ENCODE measurements at regions not wholly inside any gene's neighbourhood (a gene's known extent, or its start where the extent isn't known, plus 50 kb on each side); places are given as distances from the start of the nearest gene placed in this dataset.

DNA sequence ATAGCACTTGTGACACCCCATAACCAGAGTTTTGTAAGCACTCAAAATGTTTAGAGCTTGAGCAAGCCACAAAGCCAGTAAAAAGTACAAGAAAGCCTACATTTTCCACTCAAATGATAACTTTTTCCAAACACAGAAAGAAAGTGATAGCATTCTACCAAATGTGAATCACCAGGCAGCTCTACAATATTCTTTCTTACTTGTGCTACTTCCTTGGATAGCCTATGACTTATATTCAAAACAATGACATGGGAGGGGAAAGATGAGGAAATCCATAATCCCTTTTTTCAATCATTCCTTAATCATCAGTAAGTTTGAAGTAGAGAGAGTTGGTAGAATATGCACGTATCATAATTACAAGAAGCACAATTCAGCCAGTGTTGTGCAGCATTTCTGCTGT, 650.8 kb upstream of the PCDH9 start:
- no peaks in the 10 kb centered on the region for H3K9me3 Mint-ChIP-seq (ENCODE audit: low read depth)
- H3K36me3 Mint-ChIP-seq (ENCODE audit: low read depth) = no peaks in the 10 kb centered on the region
- H3K27me3 Mint-ChIP-seq (ENCODE audit: low read depth) = no peaks in the 10 kb centered on the region
- H3K27ac Mint-ChIP-seq (ENCODE audit: unreplicated experiment) = no peak overlapping the region
- no peaks in the 10 kb centered on the region for H3K4me1 Mint-ChIP-seq (ENCODE audit: low read depth)
- no peak for DNase-seq (ENCODE audit: low spot score)
- TF ChIP-seq, protein P1, sequence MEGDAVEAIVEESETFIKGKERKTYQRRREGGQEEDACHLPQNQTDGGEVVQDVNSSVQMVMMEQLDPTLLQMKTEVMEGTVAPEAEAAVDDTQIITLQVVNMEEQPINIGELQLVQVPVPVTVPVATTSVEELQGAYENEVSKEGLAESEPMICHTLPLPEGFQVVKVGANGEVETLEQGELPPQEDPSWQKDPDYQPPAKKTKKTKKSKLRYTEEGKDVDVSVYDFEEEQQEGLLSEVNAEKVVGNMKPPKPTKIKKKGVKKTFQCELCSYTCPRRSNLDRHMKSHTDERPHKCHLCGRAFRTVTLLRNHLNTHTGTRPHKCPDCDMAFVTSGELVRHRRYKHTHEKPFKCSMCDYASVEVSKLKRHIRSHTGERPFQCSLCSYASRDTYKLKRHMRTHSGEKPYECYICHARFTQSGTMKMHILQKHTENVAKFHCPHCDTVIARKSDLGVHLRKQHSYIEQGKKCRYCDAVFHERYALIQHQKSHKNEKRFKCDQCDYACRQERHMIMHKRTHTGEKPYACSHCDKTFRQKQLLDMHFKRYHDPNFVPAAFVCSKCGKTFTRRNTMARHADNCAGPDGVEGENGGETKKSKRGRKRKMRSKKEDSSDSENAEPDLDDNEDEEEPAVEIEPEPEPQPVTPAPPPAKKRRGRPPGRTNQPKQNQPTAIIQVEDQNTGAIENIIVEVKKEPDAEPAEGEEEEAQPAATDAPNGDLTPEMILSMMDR (IDR thresholded peaks at IDR 0.05) = no peak
- H3K4me3 Mint-ChIP-seq (ENCODE audit: unreplicated experiment) = no peak overlapping the region

DNA sequence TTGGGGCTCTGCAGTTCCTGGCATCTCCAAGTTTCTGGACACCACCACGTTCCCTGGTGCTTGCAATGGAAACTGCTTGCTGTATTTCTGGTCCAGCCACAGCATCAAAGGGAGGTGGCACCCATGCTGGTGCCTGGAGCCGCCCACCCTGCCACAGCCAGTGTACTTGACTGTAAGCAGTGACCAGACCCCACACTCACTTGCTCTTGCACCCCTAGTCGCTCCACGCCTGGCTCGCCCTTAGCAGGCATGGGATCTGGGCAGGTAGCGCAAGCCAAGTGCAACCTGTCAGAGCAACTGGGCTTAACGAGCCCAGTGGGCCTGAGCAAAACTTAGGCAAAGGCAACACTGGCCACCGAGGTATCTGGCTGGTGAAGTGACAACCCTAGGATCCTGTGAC, 648.2 kb upstream of the PCDH9 start:
- Mint-ChIP-seq H3K9me3 (ENCODE audit: low read depth) (no peaks in the 10 kb centered on the region), H3K36me3 (ENCODE audit: low read depth) (no peaks in the 10 kb centered on the region), H3K4me3 (ENCODE audit: unreplicated experiment) (no peak overlapping the region), H3K27ac (ENCODE audit: unreplicated experiment) (no peak overlapping the region), H3K27me3 (ENCODE audit: low read depth) (no peaks in the 10 kb centered on the region), H3K4me1 (ENCODE audit: low read depth) (no peaks in the 10 kb centered on the region)
- peak; percentile 72 for DNase-seq (ENCODE audit: low spot score)
- TF ChIP-seq, protein P1 (IDR thresholded peaks at IDR 0.05) = no peak

DNA sequence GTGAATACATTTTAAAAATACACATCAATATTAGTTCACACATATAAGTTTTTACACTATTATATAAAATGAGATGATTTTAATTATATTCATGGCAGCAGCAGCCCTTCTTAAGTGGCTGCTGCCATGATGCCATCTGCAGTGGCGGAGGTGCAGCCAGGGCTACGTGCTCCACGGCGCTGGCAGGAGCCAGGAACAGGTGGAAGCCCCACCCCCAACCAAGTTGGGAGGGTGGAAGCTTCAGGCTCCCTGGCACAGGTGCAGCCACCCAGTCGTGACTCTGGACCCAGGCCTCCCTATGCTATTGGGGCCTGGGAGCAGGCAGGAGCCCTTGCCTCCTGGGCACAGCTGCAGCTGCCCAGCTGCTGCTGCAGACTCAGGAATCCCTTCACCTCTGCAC, 646.9 kb upstream of the PCDH9 start:
- H3K4me1 Mint-ChIP-seq (ENCODE audit: low read depth) = no peaks in the 10 kb centered on the region
- peak; percentile 71 for DNase-seq (ENCODE audit: low spot score)
- no peaks in the 10 kb centered on the region for H3K9me3 Mint-ChIP-seq (ENCODE audit: low read depth)
- no peaks in the 10 kb centered on the region for H3K36me3 Mint-ChIP-seq (ENCODE audit: low read depth)
- no peaks in the 10 kb centered on the region for H3K27me3 Mint-ChIP-seq (ENCODE audit: low read depth)
- TF ChIP-seq, protein P1 (IDR thresholded peaks at IDR 0.05) = no peak
- H3K4me3 Mint-ChIP-seq (ENCODE audit: unreplicated experiment) = no peak overlapping the region
- no peak overlapping the region for H3K27ac Mint-ChIP-seq (ENCODE audit: unreplicated experiment)

GRCh38 chr13:67867206-67867605, 637.1 kb upstream of the PCDH9 start:
- DNase-seq (ENCODE audit: low spot score) = no peak
- Mint-ChIP-seq H3K27me3 (ENCODE audit: low read depth) (no peaks in the 10 kb centered on the region), H3K4me1 (ENCODE audit: low read depth) (no peaks in the 10 kb centered on the region), H3K27ac (ENCODE audit: unreplicated experiment) (no peak overlapping the region), H3K9me3 (ENCODE audit: low read depth) (peaks cover 31% of the 10 kb centered on the region), H3K4me3 (ENCODE audit: unreplicated experiment) (no peak overlapping the region), H3K36me3 (ENCODE audit: low read depth) (peaks cover 2% of the 10 kb centered on the region)
- TF ChIP-seq, protein P1 (IDR thresholded peaks at IDR 0.05) = no peak

DNA sequence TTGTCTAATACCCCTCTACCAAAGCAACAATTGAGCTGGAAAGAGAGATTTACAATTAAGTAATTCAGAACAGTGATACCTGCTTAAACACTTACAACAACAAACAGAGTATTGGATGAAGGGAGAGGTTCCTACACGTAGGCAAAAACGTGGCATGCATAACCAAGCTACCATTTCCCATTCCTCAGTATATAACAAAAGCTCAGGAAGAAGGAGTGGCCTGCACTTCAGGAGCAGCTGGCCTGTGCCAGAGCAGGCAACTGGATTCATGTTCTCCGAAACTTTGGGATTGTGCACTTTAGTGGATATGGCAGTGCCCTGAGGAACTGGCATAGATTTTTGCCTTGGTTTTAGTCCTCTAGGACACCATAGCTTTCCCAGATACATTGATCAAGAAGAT, 630.2 kb upstream of the PCDH9 start:
- peaks cover 21% of the 10 kb centered on the region for H3K9me3 Mint-ChIP-seq (ENCODE audit: low read depth)
- H3K27me3 Mint-ChIP-seq (ENCODE audit: low read depth) = no peaks in the 10 kb centered on the region
- no peaks in the 10 kb centered on the region for H3K36me3 Mint-ChIP-seq (ENCODE audit: low read depth)
- H3K4me3 Mint-ChIP-seq (ENCODE audit: unreplicated experiment) = no peak overlapping the region
- TF ChIP-seq, protein P1 (IDR thresholded peaks at IDR 0.05) = no peak
- H3K4me1 Mint-ChIP-seq (ENCODE audit: low read depth) = peaks cover 13% of the 10 kb centered on the region
- no peak for DNase-seq (ENCODE audit: low spot score)
- H3K27ac Mint-ChIP-seq (ENCODE audit: unreplicated experiment) = no peak overlapping the region
